HG02798 (cell line): ENCODE measurements at regions not wholly inside any gene's neighbourhood (a gene's known extent, or its start where the extent isn't known, plus 50 kb on each side); places are given as distances from the start of the nearest gene placed in this dataset.

Experiments used
- ATAC-seq: cut with Tn5 transposase; IDR thresholded peaks from one replicate; pipeline ENCODE4 v1.9.1; 2021; ENCODE audit warnings: mild to moderate bottlenecking; ENCODE audit not compliant: unreplicated experiment, poor library complexity

GRCh38 chr2:16250466-16250865, 310.1 kb downstream of the MYCN start:
- no peak for ATAC-seq

GRCh38 chr2:16250056-16250425, 309.7 kb downstream of the MYCN start:
- ATAC-seq = no peak

- ATAC-seq = no peak
Measured at GRCh38 chr2:16249246-16250055, 309.1 kb downstream of the MYCN start.

- no peak for ATAC-seq
Measured at GRCh38 chr2:16248571-16249105, 308.3 kb downstream of the MYCN start.

- no peak for ATAC-seq
Measured at GRCh38 chr2:16247326-16248122, 307.2 kb downstream of the MYCN start.

- no peak for ATAC-seq
Measured at GRCh38 chr2:16246911-16247310, 306.6 kb downstream of the MYCN start.

GRCh38 chr2:16246281-16246850, 306.0 kb downstream of the MYCN start:
- ATAC-seq = no peak

GRCh38 chr2:16245481-16246054, 305.2 kb downstream of the MYCN start:
- no peak for ATAC-seq

- ATAC-seq = no peak
Measured at GRCh38 chr2:16244966-16245320, 304.6 kb downstream of the MYCN start.

GRCh38 chr2:16244153-16244965, 304.0 kb downstream of the MYCN start:
- ATAC-seq = no peak

GRCh38 chr2:16243411-16243996, 303.2 kb downstream of the MYCN start:
- no peak for ATAC-seq

- no peak for ATAC-seq
Measured at GRCh38 chr2:16242906-16243305, 302.6 kb downstream of the MYCN start.

- no peak for ATAC-seq
Measured at GRCh38 chr2:16241166-16242160, 301.1 kb downstream of the MYCN start.

- ATAC-seq = no peak
Measured at GRCh38 chr2:16240402-16240801, 300.1 kb downstream of the MYCN start.

- no peak for ATAC-seq
Measured at GRCh38 chr2:16239296-16239850, 299.0 kb downstream of the MYCN start.

- ATAC-seq = no peak
Measured at GRCh38 chr2:16238786-16239185, 298.4 kb downstream of the MYCN start.

- no peak for ATAC-seq
Measured at GRCh38 chr2:16238001-16238761, 297.8 kb downstream of the MYCN start.
